Activated CD4-positive, alpha-beta memory T cell treated with anti-CD3 and anti-CD28 coated beads for 36 hours (primary cell): ENCODE measurements at regions not wholly inside any gene's neighbourhood (a gene's known extent, or its start where the extent isn't known, plus 50 kb on each side); places are given as distances from the start of the nearest gene placed in this dataset.

ENCODE experiments used
- CTCF ChIA-PET: fragments of 350-600 bp; sonication (Branson Sonifier 250); formaldehyde crosslinking; loops from one replicate; lab custom pipeline; 2021; ENCODE audit warnings: antibody characterized with exemption, inconsistent platforms; lab: Charles Lee
- POLR2A ChIA-PET: fragments of 350-600 bp; sonication (Branson Sonifier 250); formaldehyde crosslinking; loops from one replicate; lab custom pipeline; 2021; ENCODE audit warnings: antibody characterized with exemption; lab: Charles Lee
- DNase-seq: peaks from one replicate; pipeline ENCODE4 v3.0.0-alpha.2; 2020
- H3K27ac Mint-ChIP-seq: one replicate; pipeline ENCODE4 v1.8.0; 2021; ENCODE audit warnings: mixed read lengths
- H3K27me3 Mint-ChIP-seq: one replicate; pipeline ENCODE4 v1.8.0; 2021; ENCODE audit warnings: mixed read lengths
- H3K36me3 Mint-ChIP-seq: one replicate; pipeline ENCODE4 v1.8.0; 2021; ENCODE audit warnings: mixed read lengths
- H3K4me1 Mint-ChIP-seq: one replicate; pipeline ENCODE4 v1.8.0; 2021; ENCODE audit warnings: low read depth, mixed read lengths
- H3K4me3 Mint-ChIP-seq: one replicate; pipeline ENCODE4 v1.8.0; 2021; ENCODE audit warnings: mild to moderate bottlenecking, mixed read lengths
- H3K9me3 Mint-ChIP-seq: one replicate; pipeline ENCODE4 v1.8.0; 2021; ENCODE audit warnings: mixed read lengths
- intact Hi-C: fragments of 100-400 bp; cut with micrococcal nuclease; formaldehyde crosslinking; loops from one replicate; pipeline ENCODE4 v1.15.1; 2023

GRCh38 chr3:109607897-109608296 is 270.6 kb upstream of the DPPA4 start:
- CTCF ChIA-PET, result no interaction called here
- intact Hi-C loops, result no loop called here

GRCh38 chr3:109608574-109608973 is 271.2 kb upstream of the DPPA4 start:
- CTCF ChIA-PET, result no interaction called here
- H3K4me3 Mint-ChIP-seq, result no peak overlapping the region
- DNase-seq, result no peak
- no peak overlapping the region for H3K27ac Mint-ChIP-seq
- H3K4me1 Mint-ChIP-seq, result no peaks in the 10 kb centered on the region
- intact Hi-C loops, result no loop called here
- POLR2A ChIA-PET, result no interaction called here
- peaks cover 2% of the 10 kb centered on the region for H3K27me3 Mint-ChIP-seq
- no peaks in the 10 kb centered on the region for H3K36me3 Mint-ChIP-seq
- no peaks in the 10 kb centered on the region for H3K9me3 Mint-ChIP-seq

More at GRCh38 chr3:109607897-109608296, 270.6 kb upstream of the DPPA4 start:
- H3K27me3 Mint-ChIP-seq, result peaks cover 3% of the 10 kb centered on the region
- DNase-seq, result no peak
- H3K9me3 Mint-ChIP-seq, result no peaks in the 10 kb centered on the region
- H3K4me3 Mint-ChIP-seq, result no peak overlapping the region
- no peaks in the 10 kb centered on the region for H3K36me3 Mint-ChIP-seq
- H3K4me1 Mint-ChIP-seq, result no peaks in the 10 kb centered on the region
- POLR2A ChIA-PET, result no interaction called here
- H3K27ac Mint-ChIP-seq, result no peak overlapping the region

GRCh38 chr3:109618766-109619378 is 281.5 kb upstream of the DPPA4 start:
- DNase-seq, result no peak
- no peaks in the 10 kb centered on the region for H3K36me3 Mint-ChIP-seq
- intact Hi-C loops, result no loop called here
- no peaks in the 10 kb centered on the region for H3K9me3 Mint-ChIP-seq
- H3K4me3 Mint-ChIP-seq, result no peak overlapping the region
- CTCF ChIA-PET, result no interaction called here
- no peaks in the 10 kb centered on the region for H3K4me1 Mint-ChIP-seq
- H3K27ac Mint-ChIP-seq, result no peak overlapping the region
- H3K27me3 Mint-ChIP-seq, result no peaks in the 10 kb centered on the region
- POLR2A ChIA-PET, result no interaction called here

GRCh38 chr3:109631897-109632296 is 294.6 kb upstream of the DPPA4 start:
- Mint-ChIP-seq H3K27ac (no peak overlapping the region), H3K9me3 (no peaks in the 10 kb centered on the region), H3K36me3 (no peaks in the 10 kb centered on the region), H3K4me3 (no peak overlapping the region), H3K27me3 (no peaks in the 10 kb centered on the region), H3K4me1 (no peaks in the 10 kb centered on the region)
- no peak for DNase-seq
- POLR2A ChIA-PET, result no interaction called here
- intact Hi-C loops, result no loop called here
- CTCF ChIA-PET, result no interaction called here

GRCh38 chr3:109640146-109640652 is 302.9 kb upstream of the DPPA4 start:
- ChIA-PET POLR2A (no interaction called here), CTCF (no interaction called here)
- H3K27me3 Mint-ChIP-seq, result no peaks in the 10 kb centered on the region
- intact Hi-C loops, result no loop called here
- H3K4me1 Mint-ChIP-seq, result no peaks in the 10 kb centered on the region
- no peaks in the 10 kb centered on the region for H3K9me3 Mint-ChIP-seq
- H3K36me3 Mint-ChIP-seq, result no peaks in the 10 kb centered on the region
- DNase-seq, result no peak
- H3K4me3 Mint-ChIP-seq, result no peak overlapping the region
- no peak overlapping the region for H3K27ac Mint-ChIP-seq

GRCh38 chr3:109642025-109642424 is 304.7 kb upstream of the DPPA4 start:
- CTCF ChIA-PET, result no interaction called here
- Mint-ChIP-seq H3K27ac (no peak overlapping the region), H3K27me3 (no peaks in the 10 kb centered on the region), H3K36me3 (no peaks in the 10 kb centered on the region), H3K4me1 (no peaks in the 10 kb centered on the region), H3K4me3 (no peak overlapping the region), H3K9me3 (no peaks in the 10 kb centered on the region)
- DNase-seq, result no peak
- POLR2A ChIA-PET, result no interaction called here
- intact Hi-C loops, result no loop called here

- Mint-ChIP-seq H3K27me3 (no peaks in the 10 kb centered on the region), H3K4me1 (no peaks in the 10 kb centered on the region), H3K4me3 (no peak overlapping the region), H3K9me3 (no peaks in the 10 kb centered on the region), H3K36me3 (no peaks in the 10 kb centered on the region), H3K27ac (no peak overlapping the region)
- CTCF ChIA-PET, result no interaction called here
- no peak for DNase-seq
- intact Hi-C loops, result no loop called here
- POLR2A ChIA-PET, result no interaction called here
Observed at GRCh38 chr3:109643590-109643989, 306.2 kb upstream of the DPPA4 start.

GRCh38 chr3:109644332-109644731 is 307.0 kb upstream of the DPPA4 start:
- intact Hi-C loops, result no loop called here
- Mint-ChIP-seq H3K9me3 (no peaks in the 10 kb centered on the region), H3K36me3 (no peaks in the 10 kb centered on the region), H3K27ac (no peak overlapping the region), H3K4me1 (no peaks in the 10 kb centered on the region), H3K4me3 (no peak overlapping the region), H3K27me3 (no peaks in the 10 kb centered on the region)
- CTCF ChIA-PET, result no interaction called here
- no peak for DNase-seq
- POLR2A ChIA-PET, result no interaction called here

GRCh38 chr3:109644746-109645145 is 307.4 kb upstream of the DPPA4 start:
- no peak overlapping the region for H3K27ac Mint-ChIP-seq
- ChIA-PET CTCF (no interaction called here), POLR2A (no interaction called here)
- intact Hi-C loops, result no loop called here
- no peak for DNase-seq
- no peak overlapping the region for H3K4me3 Mint-ChIP-seq
- no peaks in the 10 kb centered on the region for H3K36me3 Mint-ChIP-seq
- H3K27me3 Mint-ChIP-seq, result no peaks in the 10 kb centered on the region
- no peaks in the 10 kb centered on the region for H3K4me1 Mint-ChIP-seq
- no peaks in the 10 kb centered on the region for H3K9me3 Mint-ChIP-seq

- DNase-seq, result no peak
- Mint-ChIP-seq H3K4me3 (no peak overlapping the region), H3K4me1 (no peaks in the 10 kb centered on the region), H3K36me3 (no peaks in the 10 kb centered on the region), H3K27ac (no peak overlapping the region), H3K9me3 (peaks cover 13% of the 10 kb centered on the region), H3K27me3 (no peaks in the 10 kb centered on the region)
- CTCF ChIA-PET, result no interaction called here
- intact Hi-C loops, result no loop called here
- POLR2A ChIA-PET, result no interaction called here
Observed at GRCh38 chr3:109648027-109648426, 310.7 kb upstream of the DPPA4 start.

GRCh38 chr3:109656225-109656624 is 318.9 kb upstream of the DPPA4 start:
- ChIA-PET POLR2A (no interaction called here), CTCF (no interaction called here)
- H3K27ac Mint-ChIP-seq, result no peak overlapping the region
- no peak overlapping the region for H3K4me3 Mint-ChIP-seq
- no peak for DNase-seq
- peaks cover 14% of the 10 kb centered on the region for H3K9me3 Mint-ChIP-seq
- intact Hi-C loops, result no loop called here
- no peaks in the 10 kb centered on the region for H3K36me3 Mint-ChIP-seq
- H3K27me3 Mint-ChIP-seq, result peaks cover 2% of the 10 kb centered on the region
- no peaks in the 10 kb centered on the region for H3K4me1 Mint-ChIP-seq

GRCh38 chr3:109678600-109678999 is 341.3 kb upstream of the DPPA4 start:
- CTCF ChIA-PET, result no interaction called here
- no peak for DNase-seq
- intact Hi-C loops, result no loop called here
- no peaks in the 10 kb centered on the region for H3K9me3 Mint-ChIP-seq
- no peak overlapping the region for H3K27ac Mint-ChIP-seq
- no peak overlapping the region for H3K4me3 Mint-ChIP-seq
- POLR2A ChIA-PET, result no interaction called here
- H3K27me3 Mint-ChIP-seq, result no peaks in the 10 kb centered on the region
- no peaks in the 10 kb centered on the region for H3K36me3 Mint-ChIP-seq
- H3K4me1 Mint-ChIP-seq, result no peaks in the 10 kb centered on the region

- no peaks in the 10 kb centered on the region for H3K9me3 Mint-ChIP-seq
- H3K36me3 Mint-ChIP-seq, result no peaks in the 10 kb centered on the region
- ChIA-PET CTCF (no interaction called here), POLR2A (no interaction called here)
- H3K4me1 Mint-ChIP-seq, result no peaks in the 10 kb centered on the region
- no peaks in the 10 kb centered on the region for H3K27me3 Mint-ChIP-seq
- H3K4me3 Mint-ChIP-seq, result no peak overlapping the region
- no peak for DNase-seq
- H3K27ac Mint-ChIP-seq, result no peak overlapping the region
- intact Hi-C loops, result no loop called here
Observed at GRCh38 chr3:109679664-109680063, 342.3 kb upstream of the DPPA4 start.
